NB4 (cell line): ENCODE measurements at regions not wholly inside any gene's neighbourhood (a gene's known extent, or its start where the extent isn't known, plus 50 kb on each side); places are given as distances from the start of the nearest gene placed in this dataset.

Source experiments
- MYC ChIP-seq: IDR thresholded peaks from 2 replicates; pipeline ENCODE4 v1.6.1; 2011; ENCODE audit warnings: low read depth, low read length
- POLR2A ChIP-seq: IDR thresholded peaks from 2 replicates; pipeline ENCODE4 v1.6.1; 2011; ENCODE audit warnings: mild to moderate bottlenecking; ENCODE audit not compliant: insufficient read length; ENCODE audit errors: extremely low read depth

DNA sequence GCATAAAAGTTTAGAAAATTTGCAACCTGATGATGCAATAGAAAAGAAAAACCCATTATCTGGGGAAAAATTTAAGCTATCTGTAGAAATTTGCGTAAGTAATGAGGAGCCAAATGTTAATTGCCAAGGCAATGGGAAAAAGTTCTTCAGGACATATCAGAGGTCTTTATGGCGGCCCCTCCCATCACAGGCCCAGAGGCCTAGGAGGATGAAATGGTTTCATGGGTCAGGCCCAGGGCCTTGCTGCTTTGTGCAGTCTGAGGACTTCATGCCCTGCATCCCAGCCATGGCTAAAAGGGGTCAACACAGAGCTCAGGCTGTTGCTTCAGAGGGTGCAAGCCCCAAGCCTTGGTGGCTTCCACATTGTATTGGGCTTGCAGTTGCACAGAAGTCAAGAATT, 582.8 kb downstream of the COL12A1 start:
- TF ChIP-seq MYC (no peak), POLR2A (no peak)
